ENCODE measurements at regions not wholly inside any gene's neighbourhood (a gene's known extent, or its start where the extent isn't known, plus 50 kb on each side); places are given as distances from the start of the nearest gene placed in this dataset.

DNA sequence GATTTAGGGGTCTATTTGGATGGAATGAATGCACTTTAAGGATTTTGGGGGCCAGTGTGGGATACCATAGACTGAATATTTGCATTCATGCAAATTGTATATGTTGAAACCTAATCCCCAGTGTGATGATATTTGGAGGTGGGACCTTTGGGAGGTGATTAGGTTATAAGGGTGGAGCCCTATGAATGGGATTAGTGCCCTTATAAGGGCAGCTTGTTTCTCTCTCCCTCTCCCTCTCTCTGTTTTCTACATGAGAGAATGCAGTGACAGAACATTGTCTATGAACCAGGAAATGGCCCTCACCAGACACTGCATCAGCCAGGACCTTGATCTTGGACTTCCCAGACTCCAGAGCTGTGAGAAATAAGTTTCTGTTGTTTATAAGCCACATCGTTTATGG, 166.1 kb downstream of the MED10 start:
- Histone ChIP-seq H3K9me3 (peaks cover 0 to 7% (median 0%) of the 10 kb centered on the region in 12 donors), H3K4me1 (no peaks in the 10 kb centered on the region), H3K27ac (no peak overlapping the region), H3K36me3 (no peaks in the 10 kb centered on the region), H3K27me3 (no peaks in the 10 kb centered on the region), H3K4me3 (no peak overlapping the region)
- no peak for DNase-seq
- intact Hi-C loops (cut with DNase I): no loop called here
- TF ChIP-seq POLR2A (IDR thresholded peaks at IDR 0.05): no peak
- TF ChIP-seq, protein P1, sequence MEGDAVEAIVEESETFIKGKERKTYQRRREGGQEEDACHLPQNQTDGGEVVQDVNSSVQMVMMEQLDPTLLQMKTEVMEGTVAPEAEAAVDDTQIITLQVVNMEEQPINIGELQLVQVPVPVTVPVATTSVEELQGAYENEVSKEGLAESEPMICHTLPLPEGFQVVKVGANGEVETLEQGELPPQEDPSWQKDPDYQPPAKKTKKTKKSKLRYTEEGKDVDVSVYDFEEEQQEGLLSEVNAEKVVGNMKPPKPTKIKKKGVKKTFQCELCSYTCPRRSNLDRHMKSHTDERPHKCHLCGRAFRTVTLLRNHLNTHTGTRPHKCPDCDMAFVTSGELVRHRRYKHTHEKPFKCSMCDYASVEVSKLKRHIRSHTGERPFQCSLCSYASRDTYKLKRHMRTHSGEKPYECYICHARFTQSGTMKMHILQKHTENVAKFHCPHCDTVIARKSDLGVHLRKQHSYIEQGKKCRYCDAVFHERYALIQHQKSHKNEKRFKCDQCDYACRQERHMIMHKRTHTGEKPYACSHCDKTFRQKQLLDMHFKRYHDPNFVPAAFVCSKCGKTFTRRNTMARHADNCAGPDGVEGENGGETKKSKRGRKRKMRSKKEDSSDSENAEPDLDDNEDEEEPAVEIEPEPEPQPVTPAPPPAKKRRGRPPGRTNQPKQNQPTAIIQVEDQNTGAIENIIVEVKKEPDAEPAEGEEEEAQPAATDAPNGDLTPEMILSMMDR (IDR thresholded peaks at IDR 0.05): no peak
- 69 to 88% (median 81%) methylated on average over 1 of the region's 1 CpG for WGBS, 4 donors
- ATAC-seq: no peak

DNA sequence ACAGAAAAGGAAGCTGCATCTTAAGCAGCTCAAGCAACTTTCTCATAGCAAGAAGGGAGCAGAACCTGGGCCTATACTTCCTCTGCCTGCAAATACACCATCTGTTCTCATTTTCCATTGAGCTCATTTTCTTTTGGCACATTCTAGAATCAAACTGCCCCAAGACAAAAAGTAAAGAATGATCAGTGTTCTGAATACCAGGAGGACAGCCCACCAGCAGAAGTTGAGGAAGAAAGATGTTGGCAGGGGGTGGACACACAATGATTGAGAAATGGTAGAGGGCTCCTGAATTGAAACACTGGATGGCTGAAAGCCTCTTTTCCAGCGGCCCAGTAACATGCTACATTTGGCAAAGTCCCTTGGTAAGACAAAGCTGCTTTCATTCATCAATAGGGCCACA, 171.8 kb downstream of the MED10 start:
- Histone ChIP-seq H3K27me3 (no peaks in the 10 kb centered on the region), H3K9me3 (no peaks in the 10 kb centered on the region), H3K4me3 (no peak overlapping the region), H3K27ac (no peak overlapping the region), H3K36me3 (no peaks in the 10 kb centered on the region), H3K4me1 (no peaks in the 10 kb centered on the region)
- TF ChIP-seq POLR2A (IDR thresholded peaks at IDR 0.05): no peak
- TF ChIP-seq, protein P1 (IDR thresholded peaks at IDR 0.05): no peak
- DNase-seq: no peak
- ATAC-seq: no peak
- intact Hi-C loops (cut with DNase I): no loop called here
- 68 to 81% (median 74%) methylated on average over 1 of the region's 1 CpG for WGBS, 4 donors

DNA sequence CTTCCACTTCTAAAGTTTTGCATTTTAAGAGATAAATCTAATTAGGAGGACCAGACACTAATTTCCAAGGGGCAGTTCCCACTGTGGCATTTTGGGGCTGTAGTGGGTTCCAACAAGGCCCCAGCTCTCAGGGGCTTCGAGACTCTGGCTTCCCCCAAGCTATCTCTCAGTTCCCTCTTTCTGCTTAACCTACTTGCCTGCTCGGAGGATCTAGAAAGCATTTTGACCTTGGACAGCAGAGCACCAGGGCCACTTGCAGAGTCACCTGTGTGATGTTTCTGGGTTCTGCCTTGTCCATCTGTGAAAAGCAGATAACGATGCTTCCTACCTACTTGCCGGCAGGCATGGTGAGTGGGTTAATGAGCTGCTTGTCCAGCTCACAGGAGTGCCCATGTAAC, 175.4 kb downstream of the MED10 start:
- Histone ChIP-seq H3K27ac (no peak overlapping the region), H3K4me3 (no peak overlapping the region), H3K9me3 (no peaks in the 10 kb centered on the region), H3K36me3 (no peaks in the 10 kb centered on the region), H3K4me1 (no peaks in the 10 kb centered on the region), H3K27me3 (peaks cover 0 to under 1% (median 0%) of the 10 kb centered on the region in 9 donors)
- 61 to 74% (median 64%) methylated on average over 4 of the region's 4 CpGs for WGBS, 4 donors
- TF ChIP-seq POLR2A (IDR thresholded peaks at IDR 0.05): no peak
- TF ChIP-seq, protein P1 (IDR thresholded peaks at IDR 0.05): no peak
- intact Hi-C loops (cut with DNase I): no loop called here
- DNase-seq (no peak), ATAC-seq (no peak)

DNA sequence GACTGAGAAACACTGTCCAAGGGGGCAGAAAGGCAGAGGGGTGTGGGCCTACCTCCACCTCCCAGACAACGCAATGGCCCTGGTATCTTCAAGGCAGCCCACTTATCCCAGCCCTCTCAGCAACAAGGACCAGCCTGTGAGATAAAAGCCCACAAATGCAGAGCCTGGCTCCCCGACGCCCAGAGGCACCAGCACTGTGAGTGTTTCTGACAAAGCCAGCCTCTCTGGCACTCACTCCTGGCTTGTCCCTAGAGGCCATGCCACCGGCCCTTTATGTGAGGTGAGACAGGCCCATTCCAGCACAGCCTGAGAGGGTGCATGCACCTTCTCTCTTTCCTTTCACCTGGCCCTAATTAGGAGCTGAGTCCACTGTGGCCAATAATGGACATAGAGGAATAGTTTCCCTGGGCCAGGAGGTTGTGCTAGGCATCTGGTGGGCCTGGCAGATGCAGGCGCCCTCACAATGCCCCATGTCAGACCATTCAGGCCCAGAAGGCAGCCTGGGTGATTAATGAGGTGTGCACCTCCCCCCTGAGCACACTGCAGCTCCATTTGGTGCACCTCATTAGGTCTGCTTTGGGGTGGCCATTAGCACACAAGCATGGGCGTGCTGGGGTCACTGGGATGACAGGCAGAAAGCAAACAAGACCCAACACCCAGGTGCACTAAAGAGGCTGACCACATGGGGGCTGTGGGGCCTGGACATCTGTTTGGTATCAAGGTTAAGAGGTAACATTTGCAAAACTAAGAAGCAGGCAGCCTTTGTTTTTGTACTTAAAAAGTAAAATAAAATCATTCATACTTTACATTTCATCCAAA, 176.0 kb downstream of the MED10 start:
- Histone ChIP-seq H3K4me1 (no peaks in the 10 kb centered on the region), H3K9me3 (no peaks in the 10 kb centered on the region), H3K27me3 (peaks cover 0 to 7% (median 0%) of the 10 kb centered on the region in 9 donors), H3K27ac (no peak overlapping the region), H3K36me3 (no peaks in the 10 kb centered on the region), H3K4me3 (no peak overlapping the region)
- DNase-seq: no peak
- intact Hi-C loops (cut with DNase I): no loop called here
- TF ChIP-seq, protein P1 (IDR thresholded peaks at IDR 0.05): peak in 3 of 12 donors; percentile 5 to 25 (median 18)
- TF ChIP-seq POLR2A (IDR thresholded peaks at IDR 0.05): no peak
- 60 to 69% (median 64%) methylated on average over 6 of the region's 6 CpGs for WGBS, 4 donors
- no peak for ATAC-seq

Measured in heart left ventricle (tissue), 16 donors.